ENCODE measurements at regions not wholly inside any gene's neighbourhood (a gene's known extent, or its start where the extent isn't known, plus 50 kb on each side); places are given as distances from the start of the nearest gene placed in this dataset.
"Not testable (repeated sequence)": the region's sequence is repeated elsewhere in the genome, so short reads cannot be mapped to it uniquely, and the experiment has no call there.

DNA sequence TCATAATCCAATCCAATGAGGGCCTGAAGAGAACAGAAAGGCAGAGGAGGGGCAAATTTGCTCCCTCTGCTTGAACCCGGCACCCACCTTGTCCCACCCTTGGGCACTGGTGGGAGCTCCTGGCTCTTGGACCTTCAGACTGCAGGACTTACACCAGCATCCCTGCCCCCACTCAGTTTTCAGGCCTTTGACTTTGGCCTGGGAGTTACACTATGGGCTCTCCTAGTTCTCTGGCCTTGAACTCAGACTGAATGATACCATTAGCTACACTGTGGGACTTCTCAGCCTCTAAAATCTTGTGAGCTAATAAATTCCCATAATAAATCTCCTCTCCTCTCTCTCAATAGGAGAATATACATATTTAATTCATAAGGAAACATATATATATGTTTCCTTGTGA lies 114.4 kb downstream of the AHR start:
- Histone ChIP-seq H3K27me3 (replicated peaks; ENCODE audit: insufficient read depth) (no peaks in the 10 kb centered on the region), H3K9me3 (no peaks in the 10 kb centered on the region), H3K4me1 (ENCODE audit: control insufficient read depth in 1 of 2, low read depth in 2 of 2) (peaks cover 0 to 5% of the 10 kb centered on the region in 2 donors), H3K4me3 (no peak overlapping the region), H3K36me3 (no peaks in the 10 kb centered on the region), H3K27ac (no peak overlapping the region)
- TF ChIP-seq, protein P1, sequence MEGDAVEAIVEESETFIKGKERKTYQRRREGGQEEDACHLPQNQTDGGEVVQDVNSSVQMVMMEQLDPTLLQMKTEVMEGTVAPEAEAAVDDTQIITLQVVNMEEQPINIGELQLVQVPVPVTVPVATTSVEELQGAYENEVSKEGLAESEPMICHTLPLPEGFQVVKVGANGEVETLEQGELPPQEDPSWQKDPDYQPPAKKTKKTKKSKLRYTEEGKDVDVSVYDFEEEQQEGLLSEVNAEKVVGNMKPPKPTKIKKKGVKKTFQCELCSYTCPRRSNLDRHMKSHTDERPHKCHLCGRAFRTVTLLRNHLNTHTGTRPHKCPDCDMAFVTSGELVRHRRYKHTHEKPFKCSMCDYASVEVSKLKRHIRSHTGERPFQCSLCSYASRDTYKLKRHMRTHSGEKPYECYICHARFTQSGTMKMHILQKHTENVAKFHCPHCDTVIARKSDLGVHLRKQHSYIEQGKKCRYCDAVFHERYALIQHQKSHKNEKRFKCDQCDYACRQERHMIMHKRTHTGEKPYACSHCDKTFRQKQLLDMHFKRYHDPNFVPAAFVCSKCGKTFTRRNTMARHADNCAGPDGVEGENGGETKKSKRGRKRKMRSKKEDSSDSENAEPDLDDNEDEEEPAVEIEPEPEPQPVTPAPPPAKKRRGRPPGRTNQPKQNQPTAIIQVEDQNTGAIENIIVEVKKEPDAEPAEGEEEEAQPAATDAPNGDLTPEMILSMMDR (IDR thresholded peaks at IDR 0.05), result no peak
- DNase-seq (ENCODE audit: low spot score), result no peak
- ATAC-seq (ENCODE audit: insufficient number of reproducible peaks, low FRiP score, low read depth), result no peak

DNA sequence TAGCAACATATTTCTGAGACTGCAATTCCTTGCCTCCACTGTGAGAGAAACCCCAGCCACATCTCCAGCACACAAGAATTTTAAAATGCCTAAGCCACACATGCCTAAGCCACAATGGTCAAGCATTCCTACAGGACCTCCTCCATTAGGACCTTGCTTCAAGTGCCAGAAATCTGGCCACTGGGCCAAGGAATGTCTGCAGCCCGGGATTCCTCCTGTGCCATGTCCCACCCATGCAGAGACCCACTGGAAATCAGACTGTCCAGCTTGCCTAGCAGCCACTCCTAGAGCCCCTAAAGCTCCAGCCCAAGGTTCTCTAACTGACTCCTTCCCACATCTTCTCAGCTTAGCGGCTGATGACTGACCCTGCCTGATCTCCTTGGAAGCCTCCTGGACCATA lies 117.5 kb downstream of the AHR start:
- no peak overlapping the region for H3K27ac ChIP-seq
- H3K4me3 ChIP-seq, result no peak overlapping the region
- ATAC-seq (ENCODE audit: insufficient number of reproducible peaks, low FRiP score, low read depth) (no peak), DNase-seq (ENCODE audit: low spot score) (no peak)
- TF ChIP-seq, protein P1 (IDR thresholded peaks at IDR 0.05), result no peak
- no peaks in the 10 kb centered on the region for H3K4me1 ChIP-seq (ENCODE audit: control insufficient read depth in 1 of 2, low read depth in 2 of 2)
- no peaks in the 10 kb centered on the region for H3K27me3 ChIP-seq (replicated peaks; ENCODE audit: insufficient read depth)
- no peaks in the 10 kb centered on the region for H3K9me3 ChIP-seq
- H3K36me3 ChIP-seq, result no peaks in the 10 kb centered on the region

DNA sequence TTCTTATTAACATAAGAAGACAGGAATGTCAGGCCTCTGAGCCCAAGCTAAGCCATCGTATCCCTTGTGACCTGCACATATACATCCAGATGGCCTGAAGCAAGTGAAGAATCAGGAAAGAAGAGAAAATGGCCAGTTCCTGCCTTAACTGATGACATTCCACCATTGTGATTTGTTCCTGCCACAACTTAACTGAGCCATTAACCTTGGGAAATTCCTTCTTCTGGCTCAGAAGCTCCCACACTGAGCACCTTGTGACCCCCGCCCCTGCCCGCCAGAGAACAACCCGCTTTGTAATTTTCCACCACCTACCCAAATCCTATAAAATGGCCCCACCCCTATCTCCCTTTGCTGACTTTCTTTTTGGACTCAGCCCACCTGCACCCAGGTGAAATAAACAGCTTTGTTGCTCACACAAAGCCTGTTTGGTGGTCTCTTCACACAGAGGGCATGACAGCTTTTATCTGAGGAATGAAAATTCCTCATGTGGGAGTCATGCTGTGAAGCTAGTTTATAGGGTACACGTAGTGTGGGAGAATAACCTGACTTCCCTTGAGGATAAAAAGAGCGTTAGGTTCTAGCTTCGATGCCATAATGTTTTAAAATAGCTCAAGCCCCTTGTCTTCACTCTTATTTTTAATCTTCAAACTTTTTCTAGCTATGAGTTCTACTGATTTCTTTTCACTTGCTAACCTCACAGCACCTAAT lies 122.0 kb downstream of the AHR start:
- H3K4me1 ChIP-seq (ENCODE audit: control insufficient read depth in 1 of 2, low read depth in 2 of 2); DNase-seq (ENCODE audit: low spot score); H3K4me3 ChIP-seq; ATAC-seq (ENCODE audit: insufficient number of reproducible peaks, low FRiP score, low read depth); H3K36me3 ChIP-seq; H3K9me3 ChIP-seq; H3K27me3 ChIP-seq (replicated peaks; ENCODE audit: insufficient read depth); H3K27ac ChIP-seq: not testable (repeated sequence)

DNA sequence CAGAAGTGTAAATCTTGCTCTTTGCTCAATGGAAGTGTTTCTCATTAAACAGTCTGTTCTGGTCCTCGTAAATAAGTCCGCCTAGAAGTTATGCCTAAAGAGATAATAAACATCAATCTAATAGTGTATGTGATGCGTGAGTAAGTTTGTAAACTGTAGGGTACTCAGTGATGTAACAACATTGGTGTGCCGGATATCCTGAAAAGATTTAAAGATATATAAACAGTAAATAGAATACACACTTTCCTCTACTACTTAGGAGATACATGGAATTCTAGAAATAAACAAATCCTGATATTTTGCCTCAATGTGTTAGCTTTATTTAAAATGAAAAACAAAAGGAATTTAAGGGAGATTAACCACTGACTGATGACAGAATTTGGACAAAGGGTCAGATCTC lies 123.5 kb downstream of the AHR start:
- ATAC-seq (ENCODE audit: insufficient number of reproducible peaks, low FRiP score, low read depth) (no peak), DNase-seq (ENCODE audit: low spot score) (no peak)

DNA sequence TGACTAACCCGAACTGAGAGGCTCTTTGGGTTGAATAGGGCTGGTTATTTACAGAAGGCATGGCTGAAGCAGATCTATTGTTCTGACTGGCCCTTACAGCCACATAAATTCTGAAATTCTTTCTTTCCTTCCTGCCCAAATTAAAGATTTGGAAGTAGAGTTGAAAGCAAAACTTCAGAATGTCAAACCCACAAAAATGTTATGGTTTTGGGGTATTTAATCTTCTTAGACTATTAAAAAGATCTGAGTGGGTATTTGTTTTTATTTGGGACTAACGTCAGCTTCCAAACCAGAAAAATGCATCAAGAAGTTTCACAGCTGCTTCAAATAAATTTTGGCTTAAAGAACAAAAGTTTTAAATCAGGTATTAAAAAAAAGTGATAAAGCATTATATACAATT lies 124.5 kb downstream of the AHR start:
- ATAC-seq (ENCODE audit: insufficient number of reproducible peaks, low FRiP score, low read depth), result no peak
- no peaks in the 10 kb centered on the region for H3K36me3 ChIP-seq
- TF ChIP-seq, protein P1 (IDR thresholded peaks at IDR 0.05), result no peak
- no peak for DNase-seq (ENCODE audit: low spot score)
- no peaks in the 10 kb centered on the region for H3K4me1 ChIP-seq (ENCODE audit: control insufficient read depth in 1 of 2, low read depth in 2 of 2)
- H3K27me3 ChIP-seq (replicated peaks; ENCODE audit: insufficient read depth), result no peaks in the 10 kb centered on the region
- H3K27ac ChIP-seq, result no peak overlapping the region
- no peak overlapping the region for H3K4me3 ChIP-seq
- H3K9me3 ChIP-seq, result peaks cover 2% of the 10 kb centered on the region

More for the DNA sequence above, 123.5 kb downstream of the AHR start:
- H3K4me3 ChIP-seq, result no peak overlapping the region
- H3K27ac ChIP-seq, result no peak overlapping the region
- TF ChIP-seq, protein P1 (IDR thresholded peaks at IDR 0.05), result no peak
- H3K36me3 ChIP-seq, result no peaks in the 10 kb centered on the region
- no peaks in the 10 kb centered on the region for H3K4me1 ChIP-seq (ENCODE audit: control insufficient read depth in 1 of 2, low read depth in 2 of 2)
- H3K27me3 ChIP-seq (replicated peaks; ENCODE audit: insufficient read depth), result no peaks in the 10 kb centered on the region
- H3K9me3 ChIP-seq, result no peaks in the 10 kb centered on the region

DNA sequence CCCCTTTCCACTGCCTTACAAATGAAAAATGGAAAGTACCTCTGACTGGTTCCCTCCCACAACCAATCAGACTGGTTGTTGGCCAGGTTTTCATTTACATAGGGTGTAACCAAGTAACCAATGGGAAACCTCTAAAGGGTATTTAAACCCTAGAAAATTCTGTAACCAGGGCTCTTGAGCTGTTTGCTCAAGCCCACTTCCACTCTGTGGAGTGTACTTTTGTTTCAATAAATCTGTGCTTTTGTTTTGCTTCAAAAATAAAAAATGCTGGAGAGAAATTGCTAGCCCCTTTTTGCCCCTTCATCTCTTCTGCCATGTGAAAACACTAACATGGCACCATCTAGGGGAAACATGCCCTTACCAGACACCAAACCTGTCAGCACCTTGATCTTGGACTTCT lies 129.5 kb downstream of the AHR start:
- ATAC-seq (ENCODE audit: insufficient number of reproducible peaks, low FRiP score, low read depth), result no peak

More for the DNA sequence above, 129.5 kb downstream of the AHR start:
- H3K4me1 ChIP-seq (ENCODE audit: control insufficient read depth in 1 of 2, low read depth in 2 of 2), result no peaks in the 10 kb centered on the region
- DNase-seq (ENCODE audit: low spot score), result no peak
- peaks cover 8% of the 10 kb centered on the region for H3K9me3 ChIP-seq
- H3K4me3 ChIP-seq, result no peak overlapping the region
- no peak overlapping the region for H3K27ac ChIP-seq
- TF ChIP-seq, protein P1 (IDR thresholded peaks at IDR 0.05), result no peak
- H3K27me3 ChIP-seq (replicated peaks; ENCODE audit: insufficient read depth), result no peaks in the 10 kb centered on the region
- no peaks in the 10 kb centered on the region for H3K36me3 ChIP-seq
